Left ventricle myocardium inferior (tissue), 1 donor: ENCODE measurements at regions not wholly inside any gene's neighbourhood (a gene's known extent, or its start where the extent isn't known, plus 50 kb on each side); places are given as distances from the start of the nearest gene placed in this dataset.

ENCODE experiments used
- DNase-seq: peaks from one replicate; pipeline ENCODE4 v3.0.0-alpha.2; 2020
- H3K27ac ChIP-seq: fragments of 200-600 bp; replicated peaks from 2 replicates; pipeline ENCODE4 v1.8.0; 2021
- H3K27me3 ChIP-seq: fragments of 200-600 bp; 2 replicates; pipeline ENCODE4 v1.8.0; 2021; ENCODE audit warnings: low read depth
- H3K36me3 ChIP-seq: fragments of 200-600 bp; 2 replicates; pipeline ENCODE4 v1.8.0; 2021
- H3K4me1 ChIP-seq: fragments of 200-600 bp; 2 replicates; pipeline ENCODE4 v1.8.0; 2021
- H3K4me3 ChIP-seq: fragments of 200-600 bp; 2 replicates; pipeline ENCODE4 v1.8.0; 2021; ENCODE audit warnings: mild to moderate bottlenecking, moderate library complexity
- H3K9me3 ChIP-seq: fragments of 200-600 bp; replicated peaks from 2 replicates; pipeline ENCODE4 v1.8.0; 2021
- intact Hi-C: fragments of 100-400 bp; cut with micrococcal nuclease; formaldehyde crosslinking; loops from one replicate; pipeline ENCODE4 v1.11.0; 2022
- TF ChIP-seq, protein P1 (sequence below): fragments of 200-600 bp; IDR thresholded peaks from 2 replicates; pipeline ENCODE4 v1.8.0; 2021; ENCODE audit warnings: antibody characterized with exemption, mild to moderate bottlenecking, borderline replicate concordance
- donor health status: DM: no; HTN: yes; CAD: no; lungs with severe emphysema.

- Histone ChIP-seq H3K4me1 (no peaks in the 10 kb centered on the region), H3K27ac (no peak overlapping the region), H3K9me3 (no peaks in the 10 kb centered on the region), H3K36me3 (no peaks in the 10 kb centered on the region), H3K27me3 (no peaks in the 10 kb centered on the region), H3K4me3 (no peak overlapping the region)
- TF ChIP-seq, protein P1, sequence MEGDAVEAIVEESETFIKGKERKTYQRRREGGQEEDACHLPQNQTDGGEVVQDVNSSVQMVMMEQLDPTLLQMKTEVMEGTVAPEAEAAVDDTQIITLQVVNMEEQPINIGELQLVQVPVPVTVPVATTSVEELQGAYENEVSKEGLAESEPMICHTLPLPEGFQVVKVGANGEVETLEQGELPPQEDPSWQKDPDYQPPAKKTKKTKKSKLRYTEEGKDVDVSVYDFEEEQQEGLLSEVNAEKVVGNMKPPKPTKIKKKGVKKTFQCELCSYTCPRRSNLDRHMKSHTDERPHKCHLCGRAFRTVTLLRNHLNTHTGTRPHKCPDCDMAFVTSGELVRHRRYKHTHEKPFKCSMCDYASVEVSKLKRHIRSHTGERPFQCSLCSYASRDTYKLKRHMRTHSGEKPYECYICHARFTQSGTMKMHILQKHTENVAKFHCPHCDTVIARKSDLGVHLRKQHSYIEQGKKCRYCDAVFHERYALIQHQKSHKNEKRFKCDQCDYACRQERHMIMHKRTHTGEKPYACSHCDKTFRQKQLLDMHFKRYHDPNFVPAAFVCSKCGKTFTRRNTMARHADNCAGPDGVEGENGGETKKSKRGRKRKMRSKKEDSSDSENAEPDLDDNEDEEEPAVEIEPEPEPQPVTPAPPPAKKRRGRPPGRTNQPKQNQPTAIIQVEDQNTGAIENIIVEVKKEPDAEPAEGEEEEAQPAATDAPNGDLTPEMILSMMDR, result no peak
- no peak for DNase-seq
- intact Hi-C loops, result no loop called here
These were observed 122.5 kb upstream of the NCAM2 start for GRCh38 chr21:20875742-20876141.

- Histone ChIP-seq H3K27me3 (no peaks in the 10 kb centered on the region), H3K4me1 (no peaks in the 10 kb centered on the region), H3K9me3 (no peaks in the 10 kb centered on the region), H3K36me3 (no peaks in the 10 kb centered on the region), H3K27ac (no peak overlapping the region), H3K4me3 (no peak overlapping the region)
- intact Hi-C loops, result no loop called here
- DNase-seq, result no peak
- TF ChIP-seq, protein P1, result no peak
These were observed 120.2 kb upstream of the NCAM2 start for GRCh38 chr21:20877976-20878375.

DNA sequence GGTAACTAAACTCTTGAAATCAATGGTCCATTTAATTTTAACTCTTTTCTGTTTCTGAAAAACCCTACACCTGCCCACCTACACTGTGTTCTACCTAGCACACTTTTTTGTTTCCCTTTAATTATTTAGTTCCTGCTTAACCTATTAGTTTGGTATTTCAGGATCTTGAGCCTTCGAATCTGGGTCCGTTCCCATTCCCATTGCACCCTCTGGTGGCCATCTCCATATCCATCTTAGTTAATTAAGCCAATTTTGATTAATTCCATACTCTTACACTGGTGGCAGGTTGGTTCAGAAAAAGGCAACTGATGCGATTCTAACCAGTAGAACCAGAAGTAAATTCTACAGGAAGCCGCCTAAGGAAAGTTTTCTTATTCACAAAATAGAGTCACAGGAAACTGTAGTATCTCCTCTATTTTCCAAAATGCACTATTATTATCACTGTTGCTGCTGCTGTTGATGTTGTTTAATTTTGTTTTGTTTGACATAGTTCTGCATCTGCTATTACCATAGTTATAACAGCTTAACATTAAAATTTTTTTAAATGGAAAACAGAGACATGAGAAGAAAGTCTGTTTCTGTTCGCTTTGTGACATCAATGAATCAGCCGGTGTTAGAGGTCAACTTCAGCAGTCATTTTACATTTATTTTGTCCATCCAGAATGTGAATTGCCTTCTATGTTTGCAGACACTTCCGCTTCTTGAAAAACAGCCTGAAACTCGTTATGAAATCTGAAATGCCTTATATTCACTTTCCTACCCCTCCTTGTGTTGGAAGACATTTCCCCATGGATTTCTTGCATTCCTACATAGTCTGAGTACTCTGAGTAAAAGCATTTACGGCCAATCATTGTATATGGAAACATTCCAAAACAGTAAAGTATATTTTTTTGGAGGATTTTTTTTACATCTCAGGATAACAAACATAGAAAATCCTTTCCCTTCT, 115.5 kb upstream of the NCAM2 start:
- Histone ChIP-seq H3K9me3 (no peaks in the 10 kb centered on the region), H3K27me3 (no peaks in the 10 kb centered on the region), H3K4me3 (no peak overlapping the region), H3K36me3 (no peaks in the 10 kb centered on the region), H3K27ac (no peak overlapping the region), H3K4me1 (no peaks in the 10 kb centered on the region)
- DNase-seq, result no peak
- intact Hi-C loops, result no loop called here
- TF ChIP-seq, protein P1, result peak; percentile 54

- no peak overlapping the region for H3K4me3 ChIP-seq
- H3K27me3 ChIP-seq, result no peaks in the 10 kb centered on the region
- no peaks in the 10 kb centered on the region for H3K4me1 ChIP-seq
- TF ChIP-seq, protein P1, result no peak
- no peak for DNase-seq
- intact Hi-C loops, result no loop called here
- no peaks in the 10 kb centered on the region for H3K36me3 ChIP-seq
- no peak overlapping the region for H3K27ac ChIP-seq
- H3K9me3 ChIP-seq, result no peaks in the 10 kb centered on the region
These were observed 114.8 kb upstream of the NCAM2 start for GRCh38 chr21:20883408-20883800.

GRCh38 chr21:20902511-20902910, 95.7 kb upstream of the NCAM2 start:
- DNase-seq, result no peak
- H3K4me1 ChIP-seq, result no peaks in the 10 kb centered on the region
- TF ChIP-seq, protein P1, result no peak
- intact Hi-C loops, result no loop called here
- no peak overlapping the region for H3K4me3 ChIP-seq
- no peaks in the 10 kb centered on the region for H3K27me3 ChIP-seq
- H3K27ac ChIP-seq, result peak overlapping the region; percentile 18
- H3K36me3 ChIP-seq, result no peaks in the 10 kb centered on the region
- no peaks in the 10 kb centered on the region for H3K9me3 ChIP-seq
